ENCODE measurements at regions not wholly inside any gene's neighbourhood (a gene's known extent, or its start where the extent isn't known, plus 50 kb on each side); places are given as distances from the start of the nearest gene placed in this dataset.

DNA sequence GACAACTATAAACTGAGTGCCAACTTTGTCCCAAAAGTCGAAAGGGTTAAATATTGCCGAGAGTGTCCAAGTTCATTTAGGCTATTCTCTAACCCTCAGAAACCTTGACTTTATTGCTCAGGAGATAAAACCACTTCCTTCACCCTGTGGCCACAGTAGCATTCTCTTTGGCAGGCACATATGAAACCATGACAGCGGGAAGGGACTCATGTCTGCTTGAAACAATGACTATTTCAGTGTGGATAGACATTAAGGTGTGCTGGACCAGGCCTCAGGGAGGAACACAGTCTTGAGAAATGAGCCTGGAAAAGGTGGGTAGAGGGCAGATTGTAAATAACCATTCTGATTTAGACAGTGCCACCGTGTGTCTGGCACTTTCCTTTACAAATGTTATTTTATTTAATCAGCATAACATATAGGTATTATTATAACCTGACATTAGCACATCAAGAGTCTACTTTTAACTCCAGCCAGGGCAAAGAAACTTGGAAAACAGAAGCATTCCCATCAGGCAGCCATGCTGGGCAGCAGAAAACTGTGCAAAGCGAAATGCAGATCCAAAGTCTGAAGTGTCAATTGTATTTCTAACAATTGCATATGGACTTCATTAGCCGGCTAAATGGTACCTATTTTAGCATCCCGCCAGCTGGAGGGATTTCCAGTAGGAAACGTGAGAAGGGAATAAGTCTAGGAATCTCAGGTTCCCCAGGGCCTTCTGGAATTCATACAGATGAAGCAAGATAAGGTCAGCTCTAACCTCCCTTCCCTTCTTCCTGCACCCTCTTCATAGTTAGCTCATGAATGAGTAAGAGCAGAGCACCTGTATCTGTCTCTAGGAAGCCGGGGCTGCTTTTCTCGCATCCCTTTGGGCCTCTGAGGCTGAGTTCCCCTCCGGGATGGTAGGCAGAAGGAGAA lies 212.8 kb upstream of the ELAC2 start:
- DNase-seq, result no peak

DNA sequence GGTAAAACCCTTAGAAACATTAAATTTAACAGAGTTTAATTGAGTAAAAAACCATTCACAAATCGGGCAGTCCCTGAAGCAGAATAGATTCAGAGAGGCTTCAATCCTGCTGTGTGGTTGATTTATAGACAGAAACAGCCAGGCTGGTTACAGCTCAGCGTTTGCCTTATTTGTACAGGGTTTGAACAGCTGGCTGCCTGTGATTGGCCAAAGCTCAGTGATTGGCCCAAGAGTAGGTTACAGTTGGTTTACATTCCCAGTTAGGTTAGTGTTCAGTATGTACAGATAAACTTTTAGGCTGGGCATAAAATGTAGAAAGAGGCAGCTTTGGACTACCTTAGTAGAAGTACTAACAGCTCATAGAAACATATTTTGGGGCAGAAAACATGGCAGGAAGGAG lies 210.4 kb upstream of the ELAC2 start:
- no peak for DNase-seq

DNA sequence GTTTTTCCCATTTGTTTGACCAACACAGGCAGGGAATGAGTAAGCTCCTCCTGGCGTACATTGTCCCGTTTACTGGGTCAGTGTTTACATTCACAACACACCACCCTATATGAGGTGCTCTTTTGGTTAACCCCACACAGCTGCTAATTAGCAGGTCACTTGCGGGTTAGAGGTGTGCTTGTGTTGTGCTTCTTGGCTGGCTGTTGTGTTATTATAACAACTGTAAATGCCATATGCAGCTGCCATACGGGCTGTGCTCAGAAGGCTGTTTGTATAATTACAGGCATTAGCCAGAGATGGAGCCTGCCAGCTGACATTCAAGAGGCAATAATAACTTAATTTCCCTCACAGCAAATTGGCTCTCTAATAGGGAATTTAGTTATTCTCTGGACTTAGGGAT lies 205.1 kb upstream of the ELAC2 start:
- DNase-seq, result no peak

DNA sequence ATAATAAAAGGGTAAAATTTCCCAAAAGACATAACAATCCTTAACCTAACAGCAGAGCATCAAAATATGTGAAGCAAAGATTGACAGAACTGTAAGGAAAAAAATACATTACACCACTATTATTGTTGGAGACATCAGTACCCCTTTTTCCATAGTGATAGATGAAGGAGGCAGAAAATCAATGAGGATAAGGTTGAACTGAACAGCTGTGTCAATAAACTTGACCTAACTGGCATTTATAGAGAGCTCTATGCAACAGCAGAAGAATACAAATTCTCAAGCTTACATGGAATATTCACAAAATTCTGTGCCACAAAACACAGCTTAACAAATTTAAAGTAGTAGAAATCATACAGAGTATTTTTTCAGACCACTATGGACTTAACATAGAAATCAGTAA lies 195.0 kb upstream of the ELAC2 start:
- DNase-seq, result no peak

DNA sequence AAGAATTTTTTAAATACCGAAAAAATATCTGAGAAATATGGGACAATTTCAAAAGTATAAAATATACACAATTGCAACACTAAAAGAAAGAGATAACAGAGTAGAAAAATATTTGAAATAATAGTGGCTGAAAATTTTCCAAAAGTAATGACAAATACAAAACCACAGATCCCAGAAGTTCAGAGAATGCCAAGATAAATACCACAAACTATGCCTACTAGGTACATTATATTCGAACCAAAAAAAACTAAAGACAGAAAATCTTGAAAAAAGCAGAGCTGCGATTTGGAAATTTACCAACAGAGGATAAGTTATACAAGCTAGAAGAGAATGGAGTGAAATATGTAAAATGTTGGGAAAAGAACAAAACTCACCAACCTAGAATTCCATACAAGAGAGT lies 191.3 kb upstream of the ELAC2 start:
- no peak for DNase-seq

DNA sequence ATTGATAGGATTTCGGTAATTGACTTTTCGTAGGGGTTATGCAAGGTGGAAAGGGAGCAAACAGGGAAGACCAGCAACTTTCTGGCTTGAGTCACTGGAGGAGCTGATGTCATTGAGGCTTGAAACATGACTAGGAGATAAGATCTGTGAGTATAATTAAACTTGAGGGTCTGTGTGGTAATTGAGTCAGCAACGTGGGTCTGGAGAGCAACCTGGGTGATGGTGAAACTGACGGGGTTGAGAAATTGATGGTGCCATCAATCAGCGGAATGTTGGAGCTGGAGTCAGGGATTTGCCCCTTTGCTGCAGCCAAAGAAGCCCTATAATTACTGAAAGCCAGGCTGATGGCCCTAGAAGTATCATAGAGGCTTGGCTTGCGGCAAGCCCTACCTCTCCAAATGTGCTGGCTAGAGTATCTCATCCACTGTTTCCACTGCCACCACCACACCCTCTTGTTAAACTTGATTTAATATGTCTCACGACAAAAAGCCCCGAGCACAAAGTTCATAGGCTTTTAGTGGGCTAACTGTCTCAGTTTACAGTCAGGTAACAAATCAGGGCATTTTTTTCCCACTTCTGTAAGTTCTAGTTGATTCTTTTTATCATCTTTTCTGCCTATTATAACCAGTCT lies 186.9 kb upstream of the ELAC2 start:
- DNase-seq, result no peak

DNA sequence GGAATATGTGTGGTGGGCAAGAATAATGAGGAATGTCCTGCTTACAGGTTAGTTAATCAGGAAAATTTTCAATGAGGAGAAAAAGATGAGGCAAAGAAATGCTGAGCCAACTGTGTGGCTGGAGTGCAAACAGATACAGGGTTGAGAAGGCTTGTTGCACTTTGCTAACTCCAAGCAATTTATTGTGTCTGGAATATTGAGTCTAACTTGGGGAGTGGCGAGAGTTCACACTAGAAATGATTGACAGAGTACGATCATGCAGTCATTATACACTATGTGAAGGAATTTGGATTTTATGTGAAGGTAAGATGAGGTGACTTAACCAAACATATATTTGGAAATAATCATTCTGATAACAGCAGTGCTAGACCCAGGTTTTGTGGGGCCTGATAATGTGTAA lies 185.0 kb upstream of the ELAC2 start:
- DNase-seq, result no peak

DNA sequence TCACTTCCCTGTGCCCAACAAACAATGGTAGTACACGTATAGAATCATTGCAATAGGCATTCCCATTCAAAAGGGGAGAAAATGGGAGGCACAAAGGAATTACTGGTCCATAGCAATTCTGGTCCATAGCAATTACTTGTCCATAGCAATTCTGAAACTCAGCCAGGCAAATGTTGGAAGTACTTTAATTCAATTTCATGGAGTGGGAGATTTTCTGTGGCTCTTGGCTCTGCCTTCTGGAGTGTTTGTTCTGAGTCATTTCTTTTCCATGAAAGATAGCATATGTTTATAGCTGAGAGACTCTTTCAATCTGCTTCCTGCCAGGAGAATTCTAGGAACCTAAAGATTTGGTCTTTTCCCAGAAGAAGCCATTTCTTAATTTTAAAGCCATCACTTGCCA lies 182.8 kb upstream of the ELAC2 start:
- no peak for DNase-seq

DNA sequence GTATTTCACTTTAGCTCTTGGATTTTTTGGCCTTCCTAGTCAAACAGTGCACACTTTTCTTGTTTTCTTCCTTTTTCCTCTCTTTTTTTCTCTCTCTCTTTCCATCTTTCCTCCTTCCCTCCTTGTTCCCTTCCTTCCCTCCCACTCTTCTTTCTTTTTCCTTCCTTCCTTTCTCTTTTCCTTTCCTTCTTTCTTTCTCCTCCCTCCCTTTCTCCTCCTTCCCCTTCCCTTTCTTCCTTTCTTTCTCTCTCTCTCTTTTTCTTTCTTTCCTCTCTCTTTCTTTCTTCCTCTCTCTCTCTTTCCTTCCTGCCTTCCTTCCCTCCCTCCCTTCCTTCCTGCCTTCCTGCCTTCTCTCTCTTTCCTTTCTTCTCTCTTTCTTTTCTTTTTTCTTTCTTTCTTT lies 181.6 kb upstream of the ELAC2 start:
- no peak for DNase-seq

DNA sequence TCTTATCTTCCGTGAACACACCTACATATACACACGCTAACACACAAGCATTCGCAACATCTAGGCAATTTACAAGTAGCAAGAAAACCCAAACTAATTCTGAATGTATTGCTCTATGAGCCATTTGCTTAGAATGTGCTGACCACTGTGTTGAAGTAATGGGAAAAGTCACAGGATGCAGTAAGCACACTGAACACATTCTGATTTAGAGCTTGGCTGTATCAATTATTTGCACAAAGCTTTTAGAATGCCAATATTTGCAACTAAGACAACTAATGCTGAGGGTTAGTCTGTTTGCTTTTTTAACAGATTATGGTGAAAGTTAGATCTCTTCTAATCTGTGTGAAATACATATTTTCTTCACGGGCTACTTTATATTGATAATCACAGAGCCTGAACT lies 179.8 kb upstream of the ELAC2 start:
- no peak for DNase-seq

DNA sequence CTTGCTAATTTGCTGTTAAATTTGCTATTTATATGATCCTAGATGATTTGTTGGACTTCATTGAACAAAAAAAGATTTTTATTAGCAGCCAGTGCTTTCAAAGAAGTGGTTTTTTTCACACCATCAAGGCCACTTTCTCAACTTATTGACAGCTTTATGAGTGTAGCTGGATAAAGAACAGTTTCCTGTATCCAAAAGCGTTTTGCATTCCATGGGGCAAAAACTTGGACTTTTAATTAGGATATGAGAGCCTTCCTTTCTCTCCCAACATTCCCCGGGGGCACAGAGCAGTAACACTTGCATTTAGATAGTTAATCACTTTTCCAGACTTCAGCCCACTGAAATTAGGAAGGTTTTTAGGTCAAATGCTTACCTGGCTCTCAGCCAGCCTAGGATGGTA lies 177.1 kb upstream of the ELAC2 start:
- DNase-seq, result no peak

DNA sequence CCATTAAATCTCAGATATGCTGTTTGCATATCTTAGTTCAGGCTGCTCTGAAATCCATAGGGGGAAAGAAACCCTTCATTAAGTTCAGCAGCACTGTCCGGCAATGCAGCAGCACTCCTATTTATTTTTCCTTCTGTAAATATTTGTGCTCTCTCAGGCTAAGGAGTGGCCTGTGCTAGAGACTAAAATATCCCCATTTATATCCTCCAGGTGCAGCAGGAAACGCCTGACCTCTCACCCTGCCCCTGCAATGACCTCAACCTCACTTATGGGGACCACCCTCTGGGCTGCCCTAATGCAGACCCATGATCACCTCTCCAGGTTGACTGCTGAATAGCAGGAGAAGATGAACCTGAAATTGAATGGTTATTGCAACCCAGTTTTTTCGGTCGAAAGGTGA lies 165.0 kb upstream of the ELAC2 start:
- no peak for DNase-seq

DNA sequence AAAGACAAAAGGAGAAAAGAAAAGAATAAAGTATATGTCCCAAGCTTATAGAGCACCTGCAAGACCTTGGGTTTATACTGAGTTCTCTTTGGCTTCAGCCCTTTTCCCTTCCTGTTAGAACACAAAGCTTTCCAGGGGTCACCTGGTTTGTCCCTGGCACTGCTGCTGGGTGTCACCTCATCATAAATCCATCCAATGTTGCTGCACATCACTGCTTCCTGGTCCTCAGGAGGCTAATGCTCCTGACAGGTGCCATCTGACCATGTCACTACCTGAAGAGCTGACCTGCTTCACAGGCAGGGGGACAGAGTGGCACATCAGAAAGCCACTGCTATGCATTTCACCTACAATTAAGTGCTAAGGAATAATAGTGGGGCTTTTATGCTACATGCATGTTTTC lies 164.6 kb upstream of the ELAC2 start:
- DNase-seq, result no peak

DNA sequence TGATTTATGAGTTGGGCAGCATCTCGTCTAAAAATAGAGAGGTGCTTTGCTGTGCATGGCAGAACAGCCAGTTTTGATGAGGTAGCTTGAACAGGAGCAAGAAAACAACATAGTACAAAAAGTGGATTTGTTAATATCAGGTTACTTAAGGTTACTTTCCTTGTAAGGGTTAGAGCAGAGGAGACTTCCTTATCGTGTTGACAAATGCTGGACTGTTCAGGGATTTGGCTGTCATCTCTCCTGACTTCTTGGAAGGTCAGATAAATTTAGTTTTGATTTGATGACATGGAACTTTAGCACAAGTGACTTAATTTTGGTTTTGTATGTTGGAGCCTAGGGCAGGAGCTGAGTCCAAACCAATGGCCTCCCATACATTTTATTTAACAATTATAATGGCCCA lies 163.9 kb upstream of the ELAC2 start:
- DNase-seq, result no peak

DNA sequence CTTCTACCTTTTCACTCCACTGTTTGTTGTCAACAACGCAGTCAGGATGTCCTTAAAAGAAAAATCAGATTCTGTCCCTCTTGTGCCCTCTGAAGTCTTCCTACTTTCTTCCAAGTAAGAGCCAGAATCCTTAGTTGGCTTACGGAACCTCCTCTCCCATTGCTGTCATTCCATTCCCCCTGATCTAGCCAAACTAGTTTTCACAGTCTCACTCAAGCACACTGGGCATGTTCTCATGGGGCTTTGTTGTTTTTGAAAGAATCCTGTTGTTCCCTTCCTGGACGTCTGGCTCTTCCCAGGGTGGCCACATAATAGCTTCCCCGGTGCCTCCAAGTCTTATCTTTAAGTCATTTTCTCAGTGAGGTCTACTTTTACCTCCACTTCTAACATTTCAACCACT lies 158.6 kb upstream of the ELAC2 start:
- DNase-seq, result no peak

DNA sequence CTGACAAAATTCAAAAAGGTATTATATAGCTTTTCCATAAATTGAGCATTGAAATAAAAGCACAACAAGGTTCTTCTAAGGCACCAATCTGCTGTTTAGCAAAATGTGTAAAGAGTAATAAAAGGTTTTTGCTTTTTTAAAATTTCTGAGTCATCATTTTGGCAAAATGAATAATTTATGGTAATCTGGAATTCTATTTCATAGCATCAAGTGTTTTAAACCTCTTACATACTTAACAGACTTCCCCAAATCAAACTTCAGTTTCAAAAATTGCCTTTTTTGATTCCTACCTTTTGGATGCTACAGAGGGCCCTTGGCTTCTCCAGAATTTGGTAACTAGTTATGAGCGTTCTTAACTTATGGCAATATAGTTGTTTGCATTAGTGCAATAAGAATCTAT lies 154.0 kb upstream of the ELAC2 start:
- no peak for DNase-seq

DNA sequence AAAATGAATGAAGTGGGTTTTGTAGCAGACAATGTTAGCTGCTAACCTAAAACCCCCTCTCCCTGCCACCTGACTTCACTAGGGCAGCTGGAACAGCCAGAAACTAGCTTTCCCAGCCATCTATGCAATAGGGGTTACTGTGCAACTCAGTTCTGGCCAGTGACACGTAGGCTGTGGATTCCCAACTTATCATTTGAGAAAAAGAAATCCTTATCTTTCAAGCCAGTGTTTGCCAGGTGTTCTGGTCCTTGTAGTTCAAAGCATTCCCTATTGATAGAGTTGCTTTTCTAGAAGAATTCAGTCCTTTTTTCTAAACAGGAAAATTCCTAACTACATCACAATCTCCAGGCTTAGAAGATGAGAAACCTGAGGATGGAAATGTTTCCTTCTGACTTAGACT lies 144.5 kb upstream of the ELAC2 start:
- DNase-seq, result no peak

DNA sequence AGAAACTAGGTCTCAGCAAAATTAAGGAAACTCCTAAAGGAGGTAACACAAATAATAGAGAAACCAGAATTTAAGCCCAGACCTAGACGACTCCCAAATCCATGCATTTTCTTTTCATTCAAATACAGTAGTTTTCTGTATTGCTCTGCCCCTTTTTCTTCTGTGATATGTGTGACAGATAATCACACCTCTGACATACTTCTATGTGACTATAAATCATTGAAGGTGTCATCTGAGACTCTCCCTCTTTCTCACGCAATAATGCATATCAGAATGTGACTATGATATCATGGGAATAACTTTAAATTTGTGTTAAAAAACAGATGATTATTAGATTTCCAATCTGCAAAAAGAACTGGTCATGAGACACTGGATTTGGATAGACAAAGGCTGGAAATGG lies 143.0 kb upstream of the ELAC2 start:
- no peak for DNase-seq

DNA sequence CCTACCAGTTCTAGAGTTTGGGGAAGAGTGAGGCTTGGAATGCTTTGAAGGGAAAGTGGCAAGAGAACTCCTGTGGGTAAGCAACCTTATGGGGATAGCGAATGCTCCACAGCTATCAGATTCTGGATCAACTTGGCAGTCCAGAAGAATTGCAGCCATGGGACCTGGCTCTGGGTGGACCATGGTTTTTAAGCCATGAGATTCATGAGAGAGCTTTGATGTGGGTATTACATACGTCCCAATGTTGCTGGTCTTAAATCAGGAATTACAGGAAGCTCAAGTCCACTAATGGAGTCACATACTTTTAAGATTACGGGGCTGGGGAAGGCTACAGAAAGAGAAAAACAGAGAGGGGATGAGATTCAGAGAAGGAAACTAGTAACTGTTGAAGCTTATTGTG lies 142.5 kb upstream of the ELAC2 start:
- no peak for DNase-seq

DNA sequence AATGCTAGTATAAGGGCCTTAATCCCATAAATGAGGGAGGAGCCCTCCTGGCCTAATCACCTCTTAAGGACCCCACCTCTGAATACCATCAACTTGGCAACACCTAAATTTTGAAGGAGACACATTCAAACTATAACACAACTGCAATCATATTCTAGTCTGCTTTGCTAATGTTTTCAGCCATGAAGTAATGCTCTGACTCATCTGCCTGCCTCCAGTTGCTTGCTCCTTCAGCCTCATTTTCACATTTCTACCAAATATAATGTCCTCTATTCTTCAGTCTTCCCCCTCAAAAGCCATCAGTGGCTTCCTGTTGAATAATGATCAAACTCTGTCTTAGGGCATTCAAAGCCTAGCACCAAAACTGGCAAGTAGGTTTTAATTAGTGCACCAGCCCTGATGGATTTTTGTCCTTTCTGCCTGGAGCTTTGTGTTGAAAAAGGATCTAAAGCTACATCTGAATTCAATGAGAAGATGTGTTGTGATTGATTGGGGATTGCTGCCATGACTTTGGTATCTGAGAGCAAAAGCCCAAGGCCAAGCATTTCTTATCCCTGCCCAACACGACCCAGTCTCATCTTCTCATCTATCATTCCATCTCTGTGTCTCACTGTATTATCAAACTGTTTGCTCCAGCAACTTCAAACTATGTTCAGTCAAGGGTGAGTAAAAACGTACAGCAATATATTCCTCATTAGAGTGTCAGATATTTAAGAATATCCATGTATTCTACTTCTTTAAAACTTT lies 140.8 kb upstream of the ELAC2 start:
- no peak for DNase-seq

DNA sequence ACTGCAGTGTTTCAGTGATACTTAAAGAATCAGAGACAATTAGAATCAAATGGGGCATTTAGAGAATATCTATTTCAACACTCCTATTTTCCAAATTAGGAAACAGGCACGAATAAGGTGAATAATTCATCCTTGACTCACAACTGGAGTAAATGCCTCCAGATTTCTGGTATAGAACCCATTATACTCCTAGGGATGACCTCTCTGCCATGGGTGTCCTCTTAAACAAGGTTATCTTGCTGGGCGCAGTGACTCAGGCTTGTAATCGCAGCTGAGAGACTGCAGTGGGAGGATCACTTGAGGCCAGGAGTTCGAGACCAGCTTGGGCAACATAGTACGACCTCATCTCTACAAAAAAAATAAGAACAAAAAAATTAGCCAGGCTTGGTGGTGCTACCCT lies 139.8 kb upstream of the ELAC2 start:
- DNase-seq, result no peak

DNA sequence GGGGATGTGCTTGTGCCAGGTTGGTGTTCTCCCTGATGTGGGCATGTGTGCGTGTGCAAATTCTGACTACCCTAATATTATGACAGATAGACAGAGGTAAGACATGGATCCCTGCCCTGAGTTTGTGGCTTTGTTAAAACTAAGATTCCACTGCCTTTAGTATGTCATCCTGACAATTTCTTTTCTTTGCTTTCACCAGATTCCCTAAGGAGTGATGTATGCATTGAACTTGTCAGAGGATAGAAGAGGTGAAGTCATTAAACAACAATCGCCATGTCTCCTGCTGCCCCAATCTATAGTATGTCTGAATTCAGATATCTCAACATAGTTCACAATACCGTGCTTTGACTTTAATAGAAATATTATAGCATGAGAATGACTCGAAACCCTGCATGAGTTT lies 137.1 kb upstream of the ELAC2 start:
- no peak for DNase-seq

DNA sequence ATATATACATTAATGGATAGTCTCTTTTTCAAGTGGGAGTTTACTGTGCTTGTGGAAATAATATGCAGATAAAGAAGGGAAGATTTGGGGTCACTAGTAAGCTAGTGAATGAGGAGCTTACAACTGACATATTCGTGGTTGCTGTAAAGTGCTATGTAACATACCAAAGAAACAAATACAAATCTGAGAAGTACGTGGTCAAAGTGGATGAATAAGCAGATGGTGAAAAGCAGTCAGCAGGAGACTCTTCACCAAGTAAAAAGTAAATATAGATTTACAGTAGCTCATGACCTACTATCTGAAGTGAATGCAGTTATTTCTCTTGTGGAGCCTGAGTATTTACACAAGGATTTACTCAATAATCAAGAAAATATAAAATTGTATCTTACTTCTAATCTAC lies 136.6 kb upstream of the ELAC2 start:
- no peak for DNase-seq

Data from amygdala (tissue), 56 donors.